ENCODE measurements at regions not wholly inside any gene's neighbourhood (a gene's known extent, or its start where the extent isn't known, plus 50 kb on each side); places are given as distances from the start of the nearest gene placed in this dataset.
"Not testable (repeated sequence)": the region's sequence is repeated elsewhere in the genome, so short reads cannot be mapped to it uniquely, and the experiment has no call there.

- no peak for DNase-seq
Measured at GRCh38 chr11:80327956-80328614, 887.3 kb upstream of the TENM4 start.

GRCh38 chr11:80321786-80322185 lies 881.0 kb upstream of the TENM4 start:
- no peak for DNase-seq

GRCh38 chr11:80320765-80321164 lies 879.9 kb upstream of the TENM4 start:
- no peak for DNase-seq

GRCh38 chr11:80320226-80320625 lies 879.4 kb upstream of the TENM4 start:
- no peak for DNase-seq

GRCh38 chr11:80317612-80318011 lies 876.8 kb upstream of the TENM4 start:
- DNase-seq: no peak

GRCh38 chr11:80315200-80315599 lies 874.4 kb upstream of the TENM4 start:
- peak; percentile 3 for DNase-seq

GRCh38 chr11:80309301-80309700 lies 868.5 kb upstream of the TENM4 start:
- no peak for DNase-seq

- no peak for DNase-seq
Measured at GRCh38 chr11:80307676-80308075, 866.8 kb upstream of the TENM4 start.

GRCh38 chr11:80297858-80298632 lies 857.2 kb upstream of the TENM4 start:
- DNase-seq: no peak

- no peak for DNase-seq
Measured at GRCh38 chr11:80293293-80293692, 852.5 kb upstream of the TENM4 start.

- no peak for DNase-seq
Measured at GRCh38 chr11:80284946-80285785, 844.3 kb upstream of the TENM4 start.

GRCh38 chr11:80282643-80283042 lies 841.8 kb upstream of the TENM4 start:
- DNase-seq: no peak

GRCh38 chr11:80281194-80281593 lies 840.4 kb upstream of the TENM4 start:
- no peak for DNase-seq

GRCh38 chr11:80280737-80281136 lies 839.9 kb upstream of the TENM4 start:
- peak; percentile 93 for DNase-seq

GRCh38 chr11:80261776-80262175 lies 820.9 kb upstream of the TENM4 start:
- DNase-seq: no peak

- not testable (repeated sequence) for DNase-seq
Measured at GRCh38 chr11:80257319-80258015, 816.6 kb upstream of the TENM4 start.

- DNase-seq: no peak
Measured at GRCh38 chr11:80255021-80255420, 814.2 kb upstream of the TENM4 start.

- DNase-seq: no peak
Measured at GRCh38 chr11:80241766-80242165, 800.9 kb upstream of the TENM4 start.

- DNase-seq: no peak
Measured at GRCh38 chr11:80240245-80240644, 799.4 kb upstream of the TENM4 start.

- DNase-seq: no peak
Measured at GRCh38 chr11:80239217-80239616, 798.4 kb upstream of the TENM4 start.

- no peak for DNase-seq
Measured at GRCh38 chr11:80227915-80228314, 787.1 kb upstream of the TENM4 start.

- DNase-seq: no peak
Measured at GRCh38 chr11:80214413-80214812, 773.6 kb upstream of the TENM4 start.

Measured in tongue (tissue), 1 donor.